Smooth muscle cell (in vitro differentiated cells): ENCODE measurements at regions not wholly inside any gene's neighbourhood (a gene's known extent, or its start where the extent isn't known, plus 50 kb on each side); places are given as distances from the start of the nearest gene placed in this dataset.
A peak's percentile ranks its signal among the peaks of the same experiment; 100 is the strongest.

ENCODE experiments used
- DNase-seq: peaks from one replicate; lab custom pipeline; 2025; ENCODE audit not compliant: unreplicated experiment; lab: John Stamatoyannopoulos, UW
- H2AFZ ChIP-seq: fragments of 200-600 bp; sonication (generic); 2 replicates; pipeline ENCODE4 v1.6.0; 2016; ENCODE audit warnings: antibody characterized with exemption, low read depth, mild to moderate bottlenecking
- H3F3A ChIP-seq: fragments of 200-600 bp; sonication (generic); 2 replicates; pipeline ENCODE4 v1.6.0; 2017; ENCODE audit warnings: antibody characterized with exemption, low read depth
- H3K27ac ChIP-seq: fragments of 200-600 bp; sonication (generic); 2 replicates; pipeline ENCODE4 v1.5.1; 2016; ENCODE audit warnings: low read depth, mild to moderate bottlenecking
- H3K27me3 ChIP-seq: fragments of 200-600 bp; sonication (generic); 2 replicates; pipeline ENCODE4 v1.6.1; 2016; ENCODE audit warnings: low read depth, mild to moderate bottlenecking
- H3K36me3 ChIP-seq: fragments of 200-600 bp; sonication (generic); 2 replicates; pipeline ENCODE4 v1.5.1; 2016; ENCODE audit warnings: low read depth
- H3K4me1 ChIP-seq: fragments of 200-600 bp; sonication (generic); 2 replicates; pipeline ENCODE4 v1.5.1; 2016; ENCODE audit warnings: low read depth
- H3K4me2 ChIP-seq: fragments of 200-600 bp; sonication (generic); 2 replicates; pipeline ENCODE4 v1.6.0; 2016; ENCODE audit warnings: mild to moderate bottlenecking
- H3K4me3 ChIP-seq: fragments of 200-600 bp; sonication (generic); 2 replicates; pipeline ENCODE4 v1.5.1; 2016; ENCODE audit warnings: mild to moderate bottlenecking
- H3K79me2 ChIP-seq: fragments of 200-600 bp; sonication (generic); 2 replicates; pipeline ENCODE4 v1.6.0; 2016; ENCODE audit warnings: low read depth, mild to moderate bottlenecking
- H3K9ac ChIP-seq: fragments of 200-600 bp; sonication (generic); 2 replicates; pipeline ENCODE4 v1.6.0; 2016; ENCODE audit warnings: low read depth
- H3K9me3 ChIP-seq: fragments of 200-600 bp; sonication (generic); replicated peaks from 2 replicates; pipeline ENCODE4 v1.5.1; 2016; ENCODE audit warnings: low read depth
- H4K20me1 ChIP-seq: fragments of 200-600 bp; sonication (generic); 2 replicates; pipeline ENCODE4 v1.6.0; 2016; ENCODE audit warnings: low read depth
- CTCF ChIP-seq: fragments of 200-600 bp; sonication (generic); IDR thresholded peaks from 2 replicates; pipeline ENCODE4 v1.5.1; 2017; ENCODE audit warnings: borderline replicate concordance, mild to moderate bottlenecking, antibody characterized with exemption; ENCODE audit not compliant: insufficient read depth, poor library complexity, severe bottlenecking
- WGBS: methylation state at CpG from one replicate; pipeline ENCODE4 v1.1.7; 2016; ENCODE audit warnings: low lambda C conversion rate; 5-methylcytosine and 5-hydroxymethylcytosine counted together

- Histone ChIP-seq H3K4me3 (no peak overlapping the region), H3K4me2 (peak overlapping the region; percentile 23), H2AFZ (no peak overlapping the region), H3K36me3 (no peaks in the 10 kb centered on the region), H3K9ac (no peak overlapping the region), H4K20me1 (no peaks in the 10 kb centered on the region), H3F3A (no peaks in the 10 kb centered on the region), H3K27me3 (no peaks in the 10 kb centered on the region), H3K9me3 (no peaks in the 10 kb centered on the region), H3K27ac (no peak overlapping the region), H3K79me2 (no peaks in the 10 kb centered on the region), H3K4me1 (no peaks in the 10 kb centered on the region)
- WGBS = 72% methylated on average over 3 of the region's 3 CpGs
- no peak for DNase-seq
- no peak for TF ChIP-seq CTCF
These were observed 149.9 kb downstream of the ARSF start for GRCh38 chrX:3191201-3191600.

GRCh38 chrX:3184176-3184930 lies 143.1 kb downstream of the ARSF start:
- peak overlapping the region; percentile 85 for H2AFZ ChIP-seq
- no peaks in the 10 kb centered on the region for H3K36me3 ChIP-seq
- H3F3A ChIP-seq = peaks cover 21% of the 10 kb centered on the region
- H3K4me1 ChIP-seq = peaks cover 18% of the 10 kb centered on the region
- no peak for DNase-seq
- peak overlapping the region; percentile 75 for H3K4me2 ChIP-seq
- H3K79me2 ChIP-seq = no peaks in the 10 kb centered on the region
- H3K27me3 ChIP-seq = no peaks in the 10 kb centered on the region
- no peak for TF ChIP-seq CTCF
- no peaks in the 10 kb centered on the region for H3K9me3 ChIP-seq
- peak overlapping the region; percentile 33 for H3K9ac ChIP-seq
- peak overlapping the region; percentile 13 for H3K4me3 ChIP-seq
- peak overlapping the region; percentile 94 for H3K27ac ChIP-seq
- 7% methylated on average over 5 of the region's 5 CpGs for WGBS
- H4K20me1 ChIP-seq = no peaks in the 10 kb centered on the region

GRCh38 chrX:3181846-3182245 lies 140.6 kb downstream of the ARSF start:
- Histone ChIP-seq H2AFZ (no peak overlapping the region), H3K9me3 (no peaks in the 10 kb centered on the region), H3K27ac (no peak overlapping the region), H3K4me1 (peaks cover 32% of the 10 kb centered on the region), H3K36me3 (no peaks in the 10 kb centered on the region), H3F3A (peaks cover 43% of the 10 kb centered on the region), H3K27me3 (no peaks in the 10 kb centered on the region), H3K4me3 (no peak overlapping the region), H3K9ac (no peak overlapping the region), H3K79me2 (no peaks in the 10 kb centered on the region), H3K4me2 (no peak overlapping the region), H4K20me1 (no peaks in the 10 kb centered on the region)
- DNase-seq = no peak
- TF ChIP-seq CTCF = no peak
- 26% methylated on average over 1 of the region's 1 CpG for WGBS

- H3K4me3 ChIP-seq = no peak overlapping the region
- 93% methylated on average over 2 of the region's 2 CpGs for WGBS
- no peak overlapping the region for H3K9ac ChIP-seq
- no peaks in the 10 kb centered on the region for H4K20me1 ChIP-seq
- no peaks in the 10 kb centered on the region for H3K27me3 ChIP-seq
- H3F3A ChIP-seq = peaks cover 31% of the 10 kb centered on the region
- no peaks in the 10 kb centered on the region for H3K9me3 ChIP-seq
- peak overlapping the region; percentile 89 for H3K27ac ChIP-seq
- H3K36me3 ChIP-seq = no peaks in the 10 kb centered on the region
- H3K4me2 ChIP-seq = peak overlapping the region; percentile 77
- H2AFZ ChIP-seq = peak overlapping the region; percentile 34
- peaks cover 28% of the 10 kb centered on the region for H3K4me1 ChIP-seq
- no peaks in the 10 kb centered on the region for H3K79me2 ChIP-seq
- DNase-seq = no peak
- TF ChIP-seq CTCF = no peak
These were observed 137.1 kb downstream of the ARSF start for GRCh38 chrX:3178329-3178728.
